NCI-H187 (cell line): ENCODE measurements at regions not wholly inside any gene's neighbourhood (a gene's known extent, or its start where the extent isn't known, plus 50 kb on each side); places are given as distances from the start of the nearest gene placed in this dataset.
"Not testable (repeated sequence)": the region's sequence is repeated elsewhere in the genome, so short reads cannot be mapped to it uniquely, and the experiment has no call there.

ENCODE experiments used
- DNase-seq, 2 experiments: peaks; one replicate each; lab custom pipeline; 2025; lab: John Stamatoyannopoulos, UW

GRCh38 chr20:12949429-12949980, 59.3 kb upstream of the SPTLC3 start:
- no peak for DNase-seq

- not testable (repeated sequence) for DNase-seq
These were observed 54.5 kb upstream of the SPTLC3 start for GRCh38 chr20:12954254-12954653.

- no peak for DNase-seq
These were observed 53.2 kb upstream of the SPTLC3 start for GRCh38 chr20:12955611-12956010.

DNA sequence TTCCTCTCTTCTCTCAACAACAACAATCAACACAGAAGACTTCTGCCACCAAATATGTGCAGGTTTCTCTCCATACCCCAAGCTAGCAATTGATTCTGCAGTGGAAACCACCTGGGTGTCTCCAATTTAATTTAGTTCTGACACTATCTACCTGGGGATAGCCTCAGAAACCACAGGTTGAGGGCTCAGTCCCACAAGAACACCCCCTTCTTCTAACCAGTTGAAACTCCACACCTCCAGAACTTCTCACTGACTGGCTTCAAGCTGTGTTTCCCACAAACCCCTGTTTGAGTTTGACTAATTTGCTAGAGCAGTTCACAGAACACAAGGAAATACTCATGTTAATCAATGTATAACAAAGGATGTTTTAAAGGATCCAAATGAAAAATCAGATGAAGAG, 52.5 kb upstream of the SPTLC3 start:
- DNase-seq: no peak

GRCh38 chr20:12957968-12958367, 50.8 kb upstream of the SPTLC3 start:
- no peak for DNase-seq
